ENCODE measurements at regions not wholly inside any gene's neighbourhood (a gene's known extent, or its start where the extent isn't known, plus 50 kb on each side); places are given as distances from the start of the nearest gene placed in this dataset.

GRCh38 chr19:29323440-29324290 is 110.7 kb upstream of the UQCRFS1 start:
- in situ Hi-C loops (cut with MboI; ENCODE audit: low sequenced_read_pairs in 4 of 4) = no loop called here

DNA sequence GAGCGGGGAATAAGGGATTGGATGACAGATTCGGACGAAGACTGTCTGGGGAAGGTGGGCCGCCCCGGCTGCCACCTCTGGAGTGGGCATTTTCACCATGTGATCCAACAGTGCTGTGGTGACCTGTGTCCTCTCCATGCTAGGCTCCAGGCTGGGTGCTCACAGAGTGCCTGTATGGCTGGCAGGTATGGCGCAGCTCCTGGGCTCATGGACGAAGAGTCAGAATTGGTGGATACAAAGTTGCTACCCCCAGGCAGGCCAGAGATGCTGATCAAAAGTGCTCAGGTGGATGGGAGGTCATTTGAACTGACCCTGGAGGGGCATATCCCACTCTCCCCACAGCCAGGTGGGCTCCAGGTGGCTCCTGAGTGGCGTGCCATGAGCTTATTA is 111.3 kb upstream of the UQCRFS1 start:
- DNase-seq (no peak), ATAC-seq (no peak)
- Histone ChIP-seq H3K4me3 (no peak overlapping the region), H3K27me3 (no peaks in the 10 kb centered on the region), H3K9me3 (no peaks in the 10 kb centered on the region), H3K4me1 (no peaks in the 10 kb centered on the region), H3K27ac (no peak overlapping the region), H3K36me3 (no peaks in the 10 kb centered on the region)
- no peak for TF ChIP-seq POLR2A (IDR thresholded peaks at IDR 0.05)
- in situ Hi-C loops (cut with MboI; ENCODE audit: low sequenced_read_pairs in 4 of 4) = no loop called here
- intact Hi-C loops (cut with DNase I; ENCODE audit: low total_unique reads) = no loop called here

More at GRCh38 chr19:29323440-29324290, 110.7 kb upstream of the UQCRFS1 start:
- ATAC-seq (no peak), DNase-seq (no peak)
- H3K27ac ChIP-seq = no peak overlapping the region
- TF ChIP-seq, protein P1, sequence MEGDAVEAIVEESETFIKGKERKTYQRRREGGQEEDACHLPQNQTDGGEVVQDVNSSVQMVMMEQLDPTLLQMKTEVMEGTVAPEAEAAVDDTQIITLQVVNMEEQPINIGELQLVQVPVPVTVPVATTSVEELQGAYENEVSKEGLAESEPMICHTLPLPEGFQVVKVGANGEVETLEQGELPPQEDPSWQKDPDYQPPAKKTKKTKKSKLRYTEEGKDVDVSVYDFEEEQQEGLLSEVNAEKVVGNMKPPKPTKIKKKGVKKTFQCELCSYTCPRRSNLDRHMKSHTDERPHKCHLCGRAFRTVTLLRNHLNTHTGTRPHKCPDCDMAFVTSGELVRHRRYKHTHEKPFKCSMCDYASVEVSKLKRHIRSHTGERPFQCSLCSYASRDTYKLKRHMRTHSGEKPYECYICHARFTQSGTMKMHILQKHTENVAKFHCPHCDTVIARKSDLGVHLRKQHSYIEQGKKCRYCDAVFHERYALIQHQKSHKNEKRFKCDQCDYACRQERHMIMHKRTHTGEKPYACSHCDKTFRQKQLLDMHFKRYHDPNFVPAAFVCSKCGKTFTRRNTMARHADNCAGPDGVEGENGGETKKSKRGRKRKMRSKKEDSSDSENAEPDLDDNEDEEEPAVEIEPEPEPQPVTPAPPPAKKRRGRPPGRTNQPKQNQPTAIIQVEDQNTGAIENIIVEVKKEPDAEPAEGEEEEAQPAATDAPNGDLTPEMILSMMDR (IDR thresholded peaks at IDR 0.05 in 4 of 5, conservative IDR thresholded peaks at IDR 0.05 in 1 of 5) = no peak
- TF ChIP-seq POLR2A (IDR thresholded peaks at IDR 0.05) = no peak
- H3K27me3 ChIP-seq = no peaks in the 10 kb centered on the region
- no peaks in the 10 kb centered on the region for H3K4me1 ChIP-seq
- H3K36me3 ChIP-seq = no peaks in the 10 kb centered on the region
- no peaks in the 10 kb centered on the region for H3K9me3 ChIP-seq
- intact Hi-C loops (cut with DNase I; ENCODE audit: low total_unique reads) = no loop called here
- H3K4me3 ChIP-seq = no peak overlapping the region

- Histone ChIP-seq H3K27ac (no peak overlapping the region), H3K4me1 (no peaks in the 10 kb centered on the region), H3K27me3 (no peaks in the 10 kb centered on the region), H3K9me3 (no peaks in the 10 kb centered on the region), H3K4me3 (no peak overlapping the region), H3K36me3 (no peaks in the 10 kb centered on the region)
- in situ Hi-C loops (cut with MboI; ENCODE audit: low sequenced_read_pairs in 4 of 4) = no loop called here
- ATAC-seq (no peak), DNase-seq (no peak)
- intact Hi-C loops (cut with DNase I; ENCODE audit: low total_unique reads) = no loop called here
- TF ChIP-seq POLR2A (IDR thresholded peaks at IDR 0.05) = no peak
- TF ChIP-seq, protein P1 (IDR thresholded peaks at IDR 0.05 in 4 of 5, conservative IDR thresholded peaks at IDR 0.05 in 1 of 5) = no peak
These were observed 111.8 kb upstream of the UQCRFS1 start for GRCh38 chr19:29324717-29325116.

DNA sequence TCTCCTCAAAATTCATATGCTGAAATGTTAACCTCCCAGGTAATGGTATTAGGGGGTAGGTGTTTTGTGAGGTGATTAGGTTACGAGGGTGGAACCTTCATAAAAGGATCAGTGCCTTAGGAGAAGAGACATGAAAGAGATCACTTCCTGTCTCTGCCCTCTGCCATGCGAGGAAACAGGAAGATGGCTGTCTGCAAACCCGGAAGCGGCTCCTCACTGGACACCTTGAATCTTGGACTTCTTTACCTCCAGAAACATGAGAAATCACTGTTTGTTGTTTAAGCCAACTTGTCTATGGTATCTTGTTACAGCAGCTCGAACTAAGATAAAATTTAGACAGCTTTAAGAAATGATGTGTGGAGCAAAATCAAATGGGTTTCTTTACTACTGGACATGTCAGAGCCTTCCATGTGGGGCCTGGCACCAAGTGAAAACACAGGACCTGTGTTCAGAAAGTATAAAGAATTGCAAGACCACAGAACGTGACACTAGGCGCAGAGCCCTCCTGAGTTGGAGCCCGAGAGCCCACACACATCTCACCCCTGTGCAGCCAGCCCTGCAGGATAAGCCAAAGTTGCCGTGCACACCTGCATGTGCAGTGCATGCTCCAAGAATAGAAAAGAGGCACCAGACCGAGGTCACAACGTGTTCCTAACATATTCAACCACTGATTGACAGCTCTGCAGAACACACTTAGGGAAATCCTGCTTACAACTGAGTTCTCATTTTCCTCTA is 112.5 kb upstream of the UQCRFS1 start:
- no peak overlapping the region for H3K27ac ChIP-seq
- no peak overlapping the region for H3K4me3 ChIP-seq
- H3K4me1 ChIP-seq = no peaks in the 10 kb centered on the region
- ATAC-seq = no peak
- no peaks in the 10 kb centered on the region for H3K27me3 ChIP-seq
- H3K9me3 ChIP-seq = no peaks in the 10 kb centered on the region
- TF ChIP-seq, protein P1 (IDR thresholded peaks at IDR 0.05 in 4 of 5, conservative IDR thresholded peaks at IDR 0.05 in 1 of 5) = no peak
- no peak for TF ChIP-seq POLR2A (IDR thresholded peaks at IDR 0.05)
- intact Hi-C loops (cut with DNase I; ENCODE audit: low total_unique reads) = no loop called here
- in situ Hi-C loops (cut with MboI; ENCODE audit: low sequenced_read_pairs in 4 of 4) = no loop called here
- no peaks in the 10 kb centered on the region for H3K36me3 ChIP-seq
- no peak for DNase-seq

DNA sequence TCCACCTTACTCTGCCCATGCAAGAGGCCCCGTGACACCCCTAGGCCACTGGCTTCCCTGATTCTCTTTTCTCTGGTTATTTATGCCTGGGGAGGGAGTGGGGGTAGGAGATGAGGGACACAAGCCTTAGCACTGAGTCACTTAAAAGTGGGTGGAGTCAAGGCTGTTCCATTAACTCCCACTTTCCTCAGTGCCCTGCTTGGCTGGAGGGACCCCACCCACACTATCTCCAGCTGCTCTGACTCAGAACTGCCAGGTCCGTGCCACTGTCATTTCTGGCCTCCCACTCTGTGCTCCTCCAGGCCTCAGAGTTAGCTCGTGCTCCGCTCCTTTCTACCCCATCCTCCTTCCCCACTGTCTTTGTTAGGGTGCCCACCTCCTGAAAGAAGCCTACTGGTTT is 113.4 kb upstream of the UQCRFS1 start:
- in situ Hi-C loops (cut with MboI; ENCODE audit: low sequenced_read_pairs in 4 of 4) (no loop called here), intact Hi-C loops (cut with DNase I; ENCODE audit: low total_unique reads) (no loop called here)
- Histone ChIP-seq H3K4me3 (no peak overlapping the region), H3K27ac (no peak overlapping the region), H3K9me3 (no peaks in the 10 kb centered on the region), H3K36me3 (no peaks in the 10 kb centered on the region), H3K4me1 (no peaks in the 10 kb centered on the region), H3K27me3 (no peaks in the 10 kb centered on the region)
- ATAC-seq = no peak
- DNase-seq = no peak
- no peak for TF ChIP-seq POLR2A (IDR thresholded peaks at IDR 0.05)
- TF ChIP-seq, protein P1 (IDR thresholded peaks at IDR 0.05 in 4 of 5, conservative IDR thresholded peaks at IDR 0.05 in 1 of 5) = no peak

All from gastrocnemius medialis (tissue), 4 donors.